Kidney (tissue), 13 donors: ENCODE measurements at regions not wholly inside any gene's neighbourhood (a gene's known extent, or its start where the extent isn't known, plus 50 kb on each side); places are given as distances from the start of the nearest gene placed in this dataset.

Experiments used
- DNase-seq, 5 donors: peaks; one replicate each; pipeline ENCODE4 v3.0.0-alpha.2; 2013 to 2020
- FAIRE-seq: peaks from 2 replicates; lab custom pipeline; 2012; peaks lifted over from hg19 to GRCh38; lab: Jason Lieb, UNC
- H3K27ac ChIP-seq, 2 donors: one replicate each; pipeline ENCODE4 v1.7.0; 2013; ENCODE audit warnings: low read depth in 2 of 2, low read length in 2 of 2, inconsistent platforms in 1 of 2
- H3K27me3 ChIP-seq: one replicate; pipeline ENCODE4 v1.7.1; 2013; ENCODE audit warnings: low read length, inconsistent platforms; ENCODE audit not compliant: control insufficient read depth, insufficient read depth
- H3K36me3 ChIP-seq, 3 donors: one replicate each; pipeline versions ENCODE4 v1.7.0 to v1.7.1; 2013; ENCODE audit warnings: low read length in 3 of 3, control low read depth in 1 of 3, inconsistent platforms in 1 of 3; ENCODE audit not compliant: insufficient read depth in 3 of 3, control insufficient read depth in 2 of 3
- H3K4me1 ChIP-seq, 3 donors: one replicate each; pipeline versions ENCODE4 v1.7.0 to v1.7.1; 2013; ENCODE audit warnings: low read length in 3 of 3, inconsistent platforms in 1 of 3, low read depth in 1 of 3; ENCODE audit not compliant: control insufficient read depth in 2 of 3, insufficient read depth in 2 of 3
- H3K4me3 ChIP-seq, 3 donors: one replicate each; pipeline versions ENCODE4 v1.7.0 to v1.8.1; 2013; ENCODE audit warnings: low read length in 3 of 3, control low read depth in 1 of 3, inconsistent platforms in 1 of 3
- H3K9ac ChIP-seq, 3 donors: one replicate each; pipeline versions ENCODE4 v1.7.0 to v1.7.1; 2013; ENCODE audit warnings: low read length in 3 of 3, control low read depth in 1 of 3, inconsistent platforms in 1 of 3
- H3K9me3 ChIP-seq, 3 donors: one replicate each; pipeline versions ENCODE4 v1.7.0 to v1.7.1; 2013; ENCODE audit warnings: low read length in 3 of 3, control low read depth in 1 of 3, inconsistent platforms in 1 of 3; ENCODE audit not compliant: control insufficient read depth in 2 of 3, insufficient read depth in 1 of 3
- CTCF ChIP-seq: IDR thresholded peaks from 3 replicates; pipeline ENCODE4 v1.5.1; 2012; ENCODE audit warnings: mild to moderate bottlenecking, moderate library complexity, borderline replicate concordance; ENCODE audit not compliant: insufficient read depth; ENCODE audit errors: extremely low read depth
- intact Hi-C: fragments of 100-400 bp; cut with DNase I; formaldehyde crosslinking; loops from one replicate; pipeline ENCODE4 v1.11.1; 2022
- donor health status: control.
- donor health status: control.
- donor health status: control.
- donor health status: control.
- donor health status: control.
- donor health status: DM: yes; HTN: yes; CAD: no.
- donor health status: Normal renal cell carcinoma (clear cell type).

- Histone ChIP-seq H3K9me3 (no peaks in the 10 kb centered on the region), H3K27ac (no peak overlapping the region), H3K4me3 (no peak overlapping the region), H3K36me3 (no peaks in the 10 kb centered on the region), H3K9ac (no peak overlapping the region), H3K27me3 (no peaks in the 10 kb centered on the region), H3K4me1 (no peaks in the 10 kb centered on the region)
- FAIRE-seq = no peak
- no peak for DNase-seq
- intact Hi-C loops = no loop called here
- TF ChIP-seq CTCF = no peak
Measured at GRCh38 chr2:16165518-16166326, 225.4 kb downstream of the MYCN start.

GRCh38 chr2:16162491-16163040, 222.2 kb downstream of the MYCN start:
- Histone ChIP-seq H3K27me3 (no peaks in the 10 kb centered on the region), H3K9me3 (no peaks in the 10 kb centered on the region), H3K36me3 (no peaks in the 10 kb centered on the region), H3K4me3 (no peak overlapping the region), H3K4me1 (no peaks in the 10 kb centered on the region), H3K27ac (no peak overlapping the region), H3K9ac (no peak overlapping the region)
- intact Hi-C loops = no loop called here
- DNase-seq (no peak), FAIRE-seq (no peak)
- TF ChIP-seq CTCF = no peak

GRCh38 chr2:16161768-16162490, 221.6 kb downstream of the MYCN start:
- Histone ChIP-seq H3K4me1 (no peaks in the 10 kb centered on the region), H3K36me3 (no peaks in the 10 kb centered on the region), H3K9me3 (no peaks in the 10 kb centered on the region), H3K4me3 (no peak overlapping the region), H3K9ac (no peak overlapping the region), H3K27me3 (no peaks in the 10 kb centered on the region), H3K27ac (no peak overlapping the region)
- TF ChIP-seq CTCF = no peak
- intact Hi-C loops = no loop called here
- DNase-seq (no peak), FAIRE-seq (no peak)
